ENCODE measurements at regions not wholly inside any gene's neighbourhood (a gene's known extent, or its start where the extent isn't known, plus 50 kb on each side); places are given as distances from the start of the nearest gene placed in this dataset.

DNA sequence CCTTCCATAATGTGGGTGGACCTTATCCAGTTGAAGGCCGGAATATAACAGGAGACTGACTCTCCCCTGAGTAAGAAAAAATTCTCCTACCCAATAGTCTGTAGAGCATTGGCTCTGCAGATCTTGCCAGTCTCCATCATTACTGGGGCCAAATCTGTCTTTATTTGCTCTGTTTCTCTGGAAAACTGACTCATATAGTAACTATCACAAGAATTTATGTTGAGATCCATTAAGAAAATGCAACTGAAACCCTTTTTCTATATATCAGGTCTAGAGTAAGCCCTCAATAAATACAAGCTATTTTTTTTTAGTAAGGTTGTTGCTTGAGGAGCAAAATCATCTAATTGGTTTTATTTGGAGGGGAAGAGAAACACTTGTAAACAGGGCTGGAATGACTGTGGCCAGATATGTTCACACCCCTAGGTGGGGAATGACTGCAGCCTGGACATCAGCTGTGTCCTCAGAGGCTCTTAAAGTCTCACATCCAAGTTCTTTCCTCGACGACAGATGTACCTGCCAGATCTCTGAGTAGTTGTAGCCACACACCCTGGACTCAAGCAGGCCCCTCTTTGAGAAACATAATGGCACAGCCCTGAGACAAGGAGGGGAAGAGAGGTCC lies 339.7 kb downstream of the TNS1 start:
- H3K27me3 ChIP-seq, result peaks cover 49 to 71% (median 57%) of the 10 kb centered on the region in 11 experiments
- no peaks in the 10 kb centered on the region for H3K9me3 ChIP-seq (replicated peaks in 1 of 11)
- no peak overlapping the region for H3K27ac ChIP-seq
- no peak for TF ChIP-seq Cebpa-rat (IDR thresholded peaks at IDR 0.05)
- H3K4me1 ChIP-seq, result peaks cover 18 to 22% (median 20%) of the 10 kb centered on the region in 10 experiments
- H3K9ac ChIP-seq, result no peak overlapping the region
- no peak overlapping the region for H3K4me3 ChIP-seq
- no peaks in the 10 kb centered on the region for H3K36me3 ChIP-seq
- peaks cover 0 to 43% (median 8%) of the 10 kb centered on the region in 11 experiments; a peak in 8 of 22 replicates for H4K20me1 ChIP-seq
- no peak overlapping the region for H3K4me2 ChIP-seq

DNA sequence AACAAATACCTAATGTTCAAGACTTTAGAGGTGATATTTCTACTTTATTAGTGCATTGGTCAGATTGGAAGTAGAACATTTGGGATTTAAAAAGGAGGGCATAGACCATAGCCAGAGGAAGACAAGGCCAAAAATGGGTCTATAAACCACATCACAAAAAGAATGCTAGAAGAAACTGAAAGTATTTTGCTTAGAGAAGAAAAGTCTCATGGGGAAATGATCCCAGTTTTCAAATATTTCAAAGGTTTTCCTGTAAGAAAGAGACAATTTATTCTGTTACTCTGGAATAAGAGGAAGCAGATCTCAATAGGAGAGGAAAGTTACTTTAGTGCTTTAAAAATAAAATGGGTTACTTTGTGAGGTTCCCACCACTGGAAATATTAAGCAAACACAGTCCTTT lies 341.4 kb downstream of the TNS1 start:
- no peak overlapping the region for H3K4me3 ChIP-seq
- peaks cover 66 to 86% (median 74%) of the 10 kb centered on the region in 11 experiments for H3K27me3 ChIP-seq
- TF ChIP-seq Cebpa-rat (IDR thresholded peaks at IDR 0.05), result no peak
- peak overlapping the region in 10 of 11 experiments; percentile 1 to 68 (median 56); a peak in 18 of 22 replicates for H3K4me2 ChIP-seq
- H3K9ac ChIP-seq, result no peak overlapping the region
- no peaks in the 10 kb centered on the region for H3K36me3 ChIP-seq
- no peaks in the 10 kb centered on the region for H3K9me3 ChIP-seq (replicated peaks in 1 of 11)
- peaks cover 0 to 53% (median 9%) of the 10 kb centered on the region in 11 experiments; a peak in 8 of 22 replicates for H4K20me1 ChIP-seq
- H3K4me1 ChIP-seq, result peaks cover 18 to 22% (median 20%) of the 10 kb centered on the region in 10 experiments
- H3K27ac ChIP-seq, result no peak overlapping the region

DNA sequence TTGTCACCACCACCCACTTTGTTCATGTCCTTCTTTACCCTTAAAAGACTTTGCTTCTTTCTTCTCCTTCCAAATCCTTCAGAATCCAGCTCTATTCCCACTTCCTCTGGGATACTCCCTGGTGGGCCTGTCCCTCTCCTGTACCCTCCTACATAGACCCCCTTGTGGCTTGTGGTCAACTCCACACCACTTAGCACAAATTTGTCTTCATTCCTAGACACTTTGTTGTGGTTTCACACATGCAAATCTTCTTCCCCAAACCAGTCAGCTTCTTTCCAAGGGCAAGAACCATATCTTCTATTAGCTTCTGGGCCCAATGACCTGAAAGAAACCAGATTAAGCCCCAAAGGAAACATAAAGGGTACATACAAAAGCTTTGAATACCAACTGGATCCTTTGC lies 342.4 kb downstream of the TNS1 start:
- TF ChIP-seq Cebpa-rat (IDR thresholded peaks at IDR 0.05), result no peak
- peaks cover 18 to 22% (median 20%) of the 10 kb centered on the region in 10 experiments for H3K4me1 ChIP-seq

DNA sequence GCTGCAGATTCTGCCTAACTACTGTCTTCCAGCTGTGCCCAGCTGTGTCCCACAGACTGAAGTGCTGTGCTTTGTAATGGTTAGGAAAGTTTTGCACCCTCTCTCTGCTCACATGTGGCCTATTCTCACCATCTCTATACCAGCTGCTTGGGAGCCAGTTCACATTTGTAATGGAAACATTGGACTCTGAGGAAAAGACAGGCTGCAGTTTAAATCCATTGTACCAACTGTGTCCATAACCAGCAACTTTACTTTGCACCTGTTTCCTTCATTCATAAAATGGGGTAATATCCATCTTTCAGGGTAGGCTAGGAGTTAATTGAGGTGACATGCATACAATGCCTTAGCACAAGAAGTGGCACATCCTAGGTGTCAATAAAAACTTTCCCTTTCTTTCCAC lies 344.0 kb downstream of the TNS1 start:
- H3K4me1 ChIP-seq, result peaks cover 18 to 22% (median 20%) of the 10 kb centered on the region in 10 experiments
- H3K27ac ChIP-seq, result no peak overlapping the region
- no peak overlapping the region for H3K4me2 ChIP-seq
- no peak for TF ChIP-seq Cebpa-rat (IDR thresholded peaks at IDR 0.05)
- no peaks in the 10 kb centered on the region for H3K9me3 ChIP-seq (replicated peaks in 1 of 11)
- no peaks in the 10 kb centered on the region for H3K36me3 ChIP-seq
- no peak overlapping the region for H3K4me3 ChIP-seq
- H3K27me3 ChIP-seq, result peaks cover 65 to 83% (median 76%) of the 10 kb centered on the region in 11 experiments
- H3K9ac ChIP-seq, result no peak overlapping the region
- H4K20me1 ChIP-seq, result peaks cover 0 to 59% (median 9%) of the 10 kb centered on the region in 11 experiments; a peak in 8 of 22 replicates

More for the DNA sequence above, 342.4 kb downstream of the TNS1 start:
- H4K20me1 ChIP-seq, result peaks cover 0 to 55% (median 9%) of the 10 kb centered on the region in 11 experiments; a peak in 8 of 22 replicates
- H3K9ac ChIP-seq, result no peak overlapping the region
- no peak overlapping the region for H3K4me3 ChIP-seq
- H3K4me2 ChIP-seq, result peak overlapping the region; percentile 12 to 68 (median 58); a peak in 19 of 22 replicates
- no peak overlapping the region for H3K27ac ChIP-seq
- H3K27me3 ChIP-seq, result peaks cover 68 to 87% (median 81%) of the 10 kb centered on the region in 11 experiments
- no peaks in the 10 kb centered on the region for H3K36me3 ChIP-seq
- no peaks in the 10 kb centered on the region for H3K9me3 ChIP-seq (replicated peaks in 1 of 11)

DNA sequence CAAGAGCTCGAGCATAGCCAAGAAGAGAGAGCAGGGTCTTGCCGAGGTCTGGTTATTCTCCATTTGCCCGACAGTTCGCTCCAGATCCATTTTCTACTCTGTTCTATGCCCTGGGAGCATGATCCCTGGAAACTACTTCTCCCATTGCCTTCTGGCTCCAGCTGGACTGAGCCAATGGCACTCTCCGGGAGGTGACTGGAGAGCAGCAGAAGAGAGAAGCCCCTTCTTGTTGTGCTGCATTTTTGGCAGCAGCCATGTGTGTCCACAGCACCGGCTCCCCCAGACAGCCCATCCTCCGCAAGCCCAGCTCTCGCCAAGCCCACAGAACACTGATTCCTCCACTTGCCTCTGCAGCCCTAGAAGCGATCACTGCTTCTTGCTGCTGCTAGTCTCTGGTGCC lies 345.5 kb downstream of the TNS1 start:
- Histone ChIP-seq H4K20me1 (peaks cover 0 to 54% (median 9%) of the 10 kb centered on the region in 11 experiments; a peak in 8 of 22 replicates), H3K9me3 (replicated peaks in 1 of 11) (no peaks in the 10 kb centered on the region), H3K27me3 (peaks cover 51 to 68% (median 61%) of the 10 kb centered on the region in 11 experiments), H3K4me2 (no peak overlapping the region), H3K36me3 (no peaks in the 10 kb centered on the region), H3K4me3 (no peak overlapping the region), H3K9ac (no peak overlapping the region), H3K27ac (no peak overlapping the region), H3K4me1 (peaks cover 18 to 33% (median 21%) of the 10 kb centered on the region in 10 experiments)
- no peak for TF ChIP-seq Cebpa-rat (IDR thresholded peaks at IDR 0.05)

DNA sequence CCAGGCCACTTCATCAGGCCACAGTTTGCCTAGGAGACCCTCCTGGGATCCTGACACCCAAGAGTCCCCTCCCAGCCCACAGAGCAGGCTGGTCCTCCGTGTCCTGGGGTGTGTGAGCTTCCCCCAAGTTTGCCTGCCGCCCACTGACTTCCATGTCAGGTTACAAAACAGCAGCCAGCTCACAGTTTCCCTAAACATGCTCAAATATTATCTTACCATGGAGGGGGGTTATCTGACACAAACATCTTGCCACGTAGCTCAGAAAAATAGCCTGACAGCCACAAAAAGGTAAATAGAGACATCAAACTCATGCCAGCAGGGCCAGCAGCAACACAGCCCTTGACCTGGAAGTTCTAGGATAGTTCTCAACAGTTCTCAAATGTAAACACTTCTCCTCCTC lies 346.5 kb downstream of the TNS1 start:
- no peak overlapping the region for H3K4me3 ChIP-seq
- H3K27me3 ChIP-seq, result peaks cover 41 to 58% (median 52%) of the 10 kb centered on the region in 11 experiments
- H3K9ac ChIP-seq, result no peak overlapping the region
- no peak for TF ChIP-seq Cebpa-rat (IDR thresholded peaks at IDR 0.05)
- H3K9me3 ChIP-seq (replicated peaks in 1 of 11), result no peaks in the 10 kb centered on the region
- H3K36me3 ChIP-seq, result no peaks in the 10 kb centered on the region
- H4K20me1 ChIP-seq, result peaks cover 0 to 45% (median 8%) of the 10 kb centered on the region in 11 experiments; a peak in 8 of 22 replicates
- H3K4me2 ChIP-seq, result no peak overlapping the region
- peaks cover 11 to 24% (median 13%) of the 10 kb centered on the region in 10 experiments for H3K4me1 ChIP-seq
- H3K27ac ChIP-seq, result no peak overlapping the region

DNA sequence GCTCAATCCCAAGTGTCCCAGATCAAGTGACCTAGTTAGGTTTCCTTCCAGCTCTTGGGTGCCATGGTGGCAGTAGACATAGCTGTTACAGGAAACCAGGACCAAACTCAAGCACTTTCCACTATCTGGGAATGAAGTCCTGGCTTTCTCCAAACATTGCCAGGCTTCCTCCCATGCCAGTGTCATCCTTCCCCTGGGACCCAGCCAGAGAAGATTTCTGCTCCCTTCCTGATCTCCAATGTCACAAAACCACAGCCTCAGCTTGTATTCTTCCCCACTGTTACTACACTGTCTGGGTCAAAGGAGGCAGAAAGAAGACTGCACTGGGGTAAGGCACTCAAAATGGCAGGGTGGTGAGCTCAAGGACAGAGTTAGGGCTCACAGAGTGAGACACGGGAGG lies 347.1 kb downstream of the TNS1 start:
- Histone ChIP-seq H3K9ac (no peak overlapping the region), H3K36me3 (no peaks in the 10 kb centered on the region), H4K20me1 (peaks cover 0 to 38% (median 6%) of the 10 kb centered on the region in 11 experiments; a peak in 8 of 22 replicates), H3K4me2 (no peak overlapping the region), H3K27ac (no peak overlapping the region), H3K27me3 (peaks cover 36 to 53% (median 49%) of the 10 kb centered on the region in 11 experiments), H3K4me1 (peaks cover 6 to 18% (median 8%) of the 10 kb centered on the region in 10 experiments), H3K9me3 (replicated peaks in 1 of 11) (no peaks in the 10 kb centered on the region), H3K4me3 (no peak overlapping the region)
- no peak for TF ChIP-seq Cebpa-rat (IDR thresholded peaks at IDR 0.05)

DNA sequence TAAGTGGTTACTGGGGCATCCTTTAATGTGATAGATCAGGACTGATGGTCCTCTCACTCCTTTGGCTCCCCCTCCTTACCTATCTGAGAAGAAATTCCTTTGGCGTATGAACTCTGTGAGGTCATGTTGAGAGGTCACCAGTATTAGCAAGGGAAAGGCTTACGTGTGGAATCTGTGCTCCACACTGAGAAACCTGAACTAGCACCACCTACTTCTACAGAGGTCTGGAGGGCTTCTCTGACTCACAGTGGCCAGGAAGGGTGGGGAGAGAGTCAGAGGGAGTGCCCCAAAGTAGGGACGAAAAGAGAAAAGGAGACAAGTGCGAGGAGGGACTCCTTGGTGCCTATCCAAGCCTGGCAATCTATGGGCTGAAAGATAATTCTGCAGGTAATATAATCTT lies 348.6 kb downstream of the TNS1 start:
- H3K27me3 ChIP-seq, result peaks cover 26 to 42% (median 38%) of the 10 kb centered on the region in 11 experiments
- no peaks in the 10 kb centered on the region for H3K36me3 ChIP-seq
- no peaks in the 10 kb centered on the region for H3K9me3 ChIP-seq (replicated peaks in 1 of 11)
- peaks cover 0 to 25% (median 0%) of the 10 kb centered on the region in 11 experiments; a peak in 5 of 22 replicates for H4K20me1 ChIP-seq
- H3K4me2 ChIP-seq, result no peak overlapping the region
- no peak overlapping the region for H3K27ac ChIP-seq
- no peak overlapping the region for H3K9ac ChIP-seq
- H3K4me3 ChIP-seq, result no peak overlapping the region
- TF ChIP-seq Cebpa-rat (IDR thresholded peaks at IDR 0.05), result no peak
- peaks cover 0 to 11% (median 6%) of the 10 kb centered on the region in 10 experiments; a peak in 8 of 20 replicates for H3K4me1 ChIP-seq

DNA sequence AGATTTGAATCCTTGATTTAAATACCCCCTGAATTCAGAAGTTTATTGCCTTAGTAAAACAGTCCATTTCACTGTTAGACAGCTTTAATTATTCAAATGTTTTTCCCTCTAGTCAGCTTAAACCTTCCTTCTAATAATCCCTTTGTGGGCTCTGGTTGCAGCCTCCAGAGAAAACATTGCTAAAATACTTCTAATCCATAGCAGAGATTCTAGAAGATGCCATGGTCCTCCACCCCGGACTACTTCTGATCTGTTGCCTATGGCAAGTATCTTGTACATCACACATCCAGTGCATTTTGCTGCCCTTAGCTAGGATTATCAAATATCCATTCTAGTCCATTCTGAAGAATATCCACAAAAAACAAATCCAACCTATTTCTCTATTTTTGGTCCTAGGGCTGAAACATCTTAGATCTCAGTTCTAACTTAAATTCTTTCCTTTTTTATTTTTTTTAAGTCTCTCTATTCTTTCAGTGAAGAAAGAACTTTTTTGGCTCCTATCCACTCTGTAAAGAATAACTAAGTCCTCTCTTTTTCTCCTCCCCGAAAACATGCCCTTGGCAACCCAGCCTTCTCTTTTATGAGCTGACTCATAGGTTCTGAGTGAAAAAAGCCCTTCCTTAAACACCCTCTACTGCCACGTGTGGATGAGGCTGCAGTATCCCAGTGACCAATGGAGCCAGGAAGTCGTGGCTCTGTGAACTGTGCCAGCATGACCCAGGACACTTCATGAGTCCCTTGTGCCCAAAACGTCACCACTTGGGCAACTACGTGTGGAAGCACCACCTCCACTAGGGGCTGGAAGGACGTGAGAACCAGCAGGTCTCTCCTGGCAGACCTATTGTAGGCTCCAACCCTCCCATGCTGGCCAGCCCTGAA lies 349.8 kb downstream of the TNS1 start:
- Histone ChIP-seq H3K9ac (no peak overlapping the region), H4K20me1 (peaks cover 0 to 15% (median 0%) of the 10 kb centered on the region in 11 experiments; a peak in 2 of 22 replicates), H3K4me2 (peak overlapping the region in 2 of 11 experiments; percentile 38 to 45; a peak in 4 of 22 replicates), H3K36me3 (no peaks in the 10 kb centered on the region), H3K4me1 (peaks cover 0 to 11% (median 6%) of the 10 kb centered on the region in 10 experiments; a peak in 8 of 20 replicates), H3K4me3 (no peak overlapping the region), H3K27me3 (peaks cover 14 to 30% (median 26%) of the 10 kb centered on the region in 11 experiments; a peak in 20 of 22 replicates), H3K9me3 (replicated peaks in 1 of 11) (no peaks in the 10 kb centered on the region), H3K27ac (no peak overlapping the region)
- TF ChIP-seq Cebpa-rat (IDR thresholded peaks at IDR 0.05), result no peak

All from BLaER1 treated with 17β-estradiol and CSF1 and Interleukin-3, amounts not matched to agents 10 nM and 100 nM (cell line).